GM21529 (cell line): ENCODE measurements at regions not wholly inside any gene's neighbourhood (a gene's known extent, or its start where the extent isn't known, plus 50 kb on each side); places are given as distances from the start of the nearest gene placed in this dataset.
"Not testable (repeated sequence)": the region's sequence is repeated elsewhere in the genome, so short reads cannot be mapped to it uniquely, and the experiment has no call there.

Source experiments
- ATAC-seq: cut with Tn5 transposase; IDR thresholded peaks from one replicate; pipeline ENCODE4 v1.9.1; 2021; ENCODE audit not compliant: unreplicated experiment

DNA sequence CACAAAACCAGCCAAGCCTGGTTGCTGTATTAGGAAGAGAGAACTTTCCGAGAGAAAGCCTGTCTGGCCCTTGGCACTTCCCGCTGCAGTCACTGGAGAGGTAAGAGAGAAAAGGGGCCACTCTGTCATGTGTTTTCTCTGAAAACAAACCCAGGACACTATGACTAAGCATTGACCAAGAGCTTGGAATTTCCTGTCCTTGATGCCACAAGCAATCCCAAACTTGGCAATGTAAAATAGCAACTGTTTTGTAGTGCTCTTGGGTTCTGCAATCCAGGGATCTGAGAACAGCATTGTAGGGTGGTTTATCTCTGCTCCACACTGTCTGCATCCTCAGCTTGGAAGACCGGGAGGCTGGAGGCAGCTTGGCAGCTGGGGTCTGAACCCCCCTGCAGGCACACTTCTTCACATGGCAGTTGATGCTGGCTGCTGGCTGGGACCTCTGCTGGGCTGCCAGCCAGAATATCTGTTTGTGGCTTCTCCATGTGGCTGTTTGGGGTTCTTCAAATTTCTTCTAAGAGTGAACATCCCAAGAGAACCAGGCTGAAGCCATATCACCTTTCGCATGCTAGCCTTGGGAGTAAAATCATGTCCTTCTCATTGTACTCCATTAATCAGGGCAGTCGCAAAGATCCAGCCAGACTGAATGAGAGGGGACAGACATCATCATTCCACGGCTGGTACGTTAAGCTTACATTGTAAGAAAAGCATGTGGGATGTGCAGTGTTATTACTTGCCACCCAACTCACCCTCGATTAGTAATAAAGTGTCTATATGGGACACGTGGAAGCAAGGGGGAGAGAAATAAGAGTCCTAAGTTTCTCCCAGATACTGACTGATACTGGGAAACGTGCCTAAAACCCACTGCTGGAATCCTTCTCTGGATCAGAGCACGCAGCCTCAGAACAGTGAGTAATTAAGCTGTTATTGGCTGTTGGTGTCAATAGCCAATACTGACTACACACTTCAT lies 537.4 kb upstream of the B3GAT1 start:
- ATAC-seq, result no peak

DNA sequence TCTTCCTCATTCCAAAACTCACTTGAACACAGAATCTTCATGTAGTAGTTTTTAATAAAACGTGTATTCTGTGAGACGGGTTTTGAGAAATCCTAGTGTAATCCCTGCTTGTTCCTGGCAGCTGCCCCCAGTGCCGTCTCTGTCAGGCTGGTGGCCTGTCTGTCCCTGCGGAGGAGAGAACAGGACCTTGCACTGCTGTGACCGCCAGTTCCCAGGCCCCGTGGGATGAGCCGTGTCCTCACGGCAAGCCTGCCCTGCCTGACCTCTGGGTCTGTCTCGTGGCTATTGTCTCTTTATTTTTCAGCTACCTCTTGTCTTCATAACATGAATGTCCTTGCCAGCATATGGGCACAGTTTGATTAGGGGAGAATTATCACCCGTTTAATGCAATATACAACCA lies 535.5 kb upstream of the B3GAT1 start:
- ATAC-seq, result no peak

DNA sequence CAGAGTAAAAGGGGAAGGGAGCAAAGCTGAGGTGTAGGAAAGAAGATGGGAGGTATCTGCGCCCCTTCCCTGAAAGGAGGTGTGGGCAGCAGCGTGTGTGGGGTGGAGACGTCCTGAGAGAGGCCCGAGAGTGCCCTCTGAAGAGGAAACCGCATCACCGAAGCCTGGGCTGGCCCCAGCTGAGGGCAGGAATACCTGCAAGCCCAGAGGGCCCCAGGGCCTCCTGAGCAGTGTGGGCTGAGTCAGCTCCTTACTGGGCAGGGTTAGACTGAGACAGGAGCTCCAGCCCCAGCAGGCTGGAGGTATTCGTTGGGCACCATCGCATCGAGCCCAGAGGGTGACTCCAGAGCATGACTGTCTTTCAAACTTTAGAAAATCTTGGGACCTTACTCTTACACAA lies 534.0 kb upstream of the B3GAT1 start:
- ATAC-seq, result no peak

DNA sequence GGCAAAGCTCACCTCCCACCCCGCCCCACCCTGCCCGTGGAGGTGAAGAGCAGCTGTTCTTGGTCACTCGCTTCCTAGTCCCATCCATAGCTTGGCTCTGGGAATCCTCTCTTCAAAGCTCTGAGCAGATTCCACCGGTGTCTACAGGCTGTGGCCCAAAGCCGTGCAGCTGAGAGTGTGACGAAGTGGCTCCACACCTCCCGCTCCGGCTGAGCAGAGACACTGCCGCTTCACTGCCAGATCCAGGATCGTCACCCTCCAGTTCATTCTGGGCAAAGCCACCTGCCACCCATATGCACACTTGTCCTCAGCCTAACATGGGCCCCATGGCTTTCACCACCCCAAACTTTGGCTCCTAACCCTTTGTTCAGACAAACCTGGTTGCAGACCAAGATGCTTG lies 532.9 kb upstream of the B3GAT1 start:
- no peak for ATAC-seq

DNA sequence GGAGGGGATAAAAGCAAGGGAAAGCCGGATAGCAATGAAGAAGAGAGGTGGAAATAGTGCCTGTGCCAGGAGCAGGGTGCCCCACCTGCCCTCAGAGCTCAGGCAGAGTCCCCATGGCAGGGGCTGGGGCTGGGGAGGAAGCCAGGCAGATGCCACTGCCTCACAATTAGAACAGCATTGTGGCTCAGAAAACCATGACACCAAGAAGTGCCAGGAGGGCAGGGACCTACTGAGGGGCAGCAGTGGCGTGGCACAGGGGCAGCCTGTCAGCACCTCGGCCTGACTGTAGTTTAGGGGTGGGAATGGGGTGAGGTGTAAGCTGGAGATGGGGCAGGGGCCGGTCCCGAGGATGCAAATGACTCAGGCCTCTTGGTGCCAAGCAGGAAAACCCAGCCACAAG lies 532.1 kb upstream of the B3GAT1 start:
- ATAC-seq, result no peak

DNA sequence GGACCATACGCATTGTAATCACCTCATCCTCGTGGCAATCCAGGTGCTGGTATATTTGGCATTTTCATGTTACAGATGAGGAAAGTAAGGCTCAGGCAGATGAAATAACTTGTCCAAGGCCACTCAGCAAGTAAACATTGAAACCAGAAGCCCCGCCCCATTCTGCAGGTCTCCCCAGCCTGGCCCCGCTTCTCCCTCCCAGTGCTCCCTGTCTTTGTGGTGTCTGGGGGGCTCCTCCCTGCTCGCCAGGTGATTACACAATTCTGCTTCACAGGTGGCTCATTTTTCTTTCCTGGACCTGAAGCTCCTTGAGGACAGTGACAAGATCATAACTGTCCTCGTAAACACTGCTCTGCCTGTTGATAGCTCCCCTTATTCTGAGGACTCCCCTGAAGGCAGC lies 531.5 kb upstream of the B3GAT1 start:
- ATAC-seq, result no peak

DNA sequence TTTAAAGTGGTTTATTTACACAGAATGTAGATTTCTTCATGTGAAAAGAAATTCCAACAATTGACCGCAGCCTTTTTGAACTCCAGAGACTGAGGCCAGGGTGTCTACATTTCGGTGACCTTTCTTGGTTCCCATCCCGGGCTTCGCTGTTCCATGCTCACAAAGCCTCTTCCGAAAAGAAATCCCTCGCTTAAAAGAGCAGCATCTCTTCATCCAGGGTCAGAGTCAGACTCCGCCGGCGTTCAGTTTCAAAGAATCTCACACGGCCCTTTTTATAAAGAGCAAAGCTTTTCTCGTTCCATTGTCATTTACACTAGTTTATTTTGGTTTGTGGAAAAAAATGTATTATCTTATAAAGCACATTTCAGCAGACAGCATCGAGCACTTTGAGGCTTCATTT lies 530.6 kb upstream of the B3GAT1 start:
- ATAC-seq, result no peak

DNA sequence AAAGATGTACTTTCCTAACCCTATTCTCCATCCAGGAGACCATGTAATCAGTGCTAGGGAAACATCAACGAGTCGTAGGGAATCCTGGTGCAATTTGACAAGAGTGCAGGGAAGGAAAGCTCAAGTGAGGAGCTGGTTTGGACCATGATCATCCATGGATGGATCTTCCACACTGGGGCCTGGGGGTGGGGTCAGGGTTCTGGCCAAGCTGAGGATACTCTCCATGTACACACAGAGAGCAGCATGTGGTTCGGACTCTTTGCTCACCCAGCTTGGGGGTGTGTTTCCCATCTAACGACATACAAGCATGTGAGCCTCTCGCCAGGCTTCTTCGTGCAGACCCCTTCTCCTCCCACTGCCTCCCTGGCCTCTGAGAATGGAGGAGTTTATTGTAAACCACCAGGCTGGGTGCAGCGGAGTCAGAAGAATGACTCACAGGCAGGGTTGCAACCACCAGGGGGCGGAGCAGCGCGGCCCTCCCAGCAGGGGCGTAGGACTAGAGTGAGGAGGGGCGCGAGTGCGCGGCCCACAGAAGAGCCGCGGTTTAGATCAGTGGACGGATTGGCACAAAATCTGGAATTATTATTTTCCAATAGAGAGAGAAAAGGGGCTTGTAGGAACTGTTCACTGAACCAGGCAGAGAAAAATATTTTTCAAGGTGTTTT lies 530.0 kb upstream of the B3GAT1 start:
- not testable (repeated sequence) for ATAC-seq

DNA sequence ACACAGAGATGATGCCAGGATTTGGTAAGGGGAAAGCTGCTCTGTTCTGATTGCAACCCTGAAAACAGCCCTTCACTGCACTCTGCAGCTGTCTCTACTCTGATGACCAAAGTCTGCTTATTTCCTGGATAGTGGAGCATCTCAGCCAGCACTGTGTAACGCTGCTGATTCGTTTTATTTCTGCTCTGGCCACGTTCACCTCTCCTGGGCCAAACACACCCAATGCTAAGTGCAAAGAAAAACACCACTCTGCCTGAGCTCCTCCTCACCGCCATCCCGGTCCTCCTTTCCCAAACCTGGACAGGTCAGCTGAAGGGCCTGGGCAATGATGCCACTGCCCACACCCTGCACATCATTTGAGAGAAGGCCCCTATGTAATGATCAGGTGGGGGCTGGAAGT lies 529.3 kb upstream of the B3GAT1 start:
- no peak for ATAC-seq

DNA sequence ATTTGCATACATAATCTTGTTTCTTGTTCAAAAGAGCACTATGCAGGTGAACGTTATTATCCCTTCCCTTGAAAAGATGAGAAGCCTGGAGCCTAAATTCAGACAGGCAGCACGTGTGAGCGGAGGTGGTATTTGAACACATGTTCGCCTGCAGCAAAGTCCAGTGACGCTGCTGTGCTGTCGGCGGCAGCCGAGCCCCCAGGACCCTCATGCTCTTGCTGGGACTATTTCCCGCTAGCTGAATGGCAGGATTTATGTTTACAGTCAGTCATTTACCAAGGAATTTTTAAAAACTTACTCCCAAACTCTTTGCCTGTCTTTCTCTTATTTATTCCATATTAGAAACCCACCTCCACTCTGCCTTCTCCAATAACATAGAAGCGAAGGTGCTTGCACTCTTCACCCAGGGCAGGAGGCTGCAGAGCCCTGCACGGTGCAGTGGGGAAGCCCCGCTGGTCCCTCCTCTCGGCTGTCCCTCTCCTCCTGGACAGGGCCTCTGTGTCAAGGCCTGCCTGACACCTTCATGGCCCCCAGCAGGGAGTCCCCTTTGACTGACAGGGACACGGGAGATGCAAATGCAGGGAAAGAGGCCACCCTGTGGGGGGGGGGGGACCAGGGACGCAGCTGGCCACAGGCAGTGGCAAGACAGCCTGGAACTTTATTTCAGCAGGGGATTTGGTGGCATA lies 528.5 kb upstream of the B3GAT1 start:
- ATAC-seq, result no peak

DNA sequence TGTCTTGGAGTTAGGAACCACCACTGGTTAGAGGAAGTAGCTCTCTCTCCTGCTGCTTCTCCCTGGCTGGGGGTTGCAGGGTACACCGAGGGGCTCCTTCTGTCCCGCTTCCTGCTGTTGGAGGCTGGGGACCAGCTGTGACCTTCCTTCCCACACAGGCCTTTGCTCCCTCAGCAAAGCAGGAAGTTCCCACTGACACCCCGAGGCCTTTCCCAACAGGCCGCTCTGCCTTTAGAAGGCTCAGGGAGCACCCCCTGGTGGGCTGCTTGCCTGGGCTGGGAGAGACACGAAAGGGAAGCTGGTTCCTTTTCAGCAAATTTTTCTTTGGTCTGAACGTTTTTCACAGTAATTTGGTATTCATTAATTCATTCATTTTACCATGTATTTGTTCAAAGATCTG lies 527.9 kb upstream of the B3GAT1 start:
- no peak for ATAC-seq

DNA sequence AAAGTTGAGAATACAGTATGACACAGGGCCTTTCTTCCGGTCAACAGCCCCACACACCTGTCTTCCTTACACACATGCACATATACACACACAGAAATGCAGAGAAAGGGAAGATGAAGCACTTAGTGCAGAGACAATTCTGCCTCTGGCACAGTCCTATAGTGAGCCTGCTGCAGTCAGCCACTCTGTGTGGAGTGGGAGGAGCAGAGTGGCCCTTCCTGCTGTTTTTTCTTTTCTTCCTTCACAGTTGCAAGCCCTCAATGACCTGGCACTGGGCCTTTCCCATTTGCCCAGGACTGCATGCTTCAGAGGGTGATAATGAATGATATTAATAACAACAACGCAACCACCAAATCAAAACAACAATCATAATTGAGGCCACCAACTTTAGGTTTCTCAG lies 527.0 kb upstream of the B3GAT1 start:
- ATAC-seq, result no peak

DNA sequence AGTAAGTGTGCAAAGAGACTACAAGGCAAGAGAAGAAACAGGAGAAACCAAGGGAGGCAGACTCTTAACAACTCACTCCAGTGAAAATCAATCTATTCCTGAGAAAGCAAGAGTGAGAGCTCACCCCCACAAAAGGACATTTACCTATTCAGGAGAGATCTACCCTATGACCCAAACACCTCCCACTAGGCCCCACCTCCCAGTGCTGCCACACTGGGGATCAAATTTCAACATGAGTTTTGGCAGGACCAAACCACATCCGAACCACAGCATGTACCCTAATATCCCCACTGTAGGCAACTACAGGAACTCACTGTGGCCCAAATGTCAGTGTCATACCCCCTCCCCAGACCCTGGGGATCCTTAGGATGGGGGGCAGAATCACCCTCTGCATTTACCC lies 526.2 kb upstream of the B3GAT1 start:
- no peak for ATAC-seq

DNA sequence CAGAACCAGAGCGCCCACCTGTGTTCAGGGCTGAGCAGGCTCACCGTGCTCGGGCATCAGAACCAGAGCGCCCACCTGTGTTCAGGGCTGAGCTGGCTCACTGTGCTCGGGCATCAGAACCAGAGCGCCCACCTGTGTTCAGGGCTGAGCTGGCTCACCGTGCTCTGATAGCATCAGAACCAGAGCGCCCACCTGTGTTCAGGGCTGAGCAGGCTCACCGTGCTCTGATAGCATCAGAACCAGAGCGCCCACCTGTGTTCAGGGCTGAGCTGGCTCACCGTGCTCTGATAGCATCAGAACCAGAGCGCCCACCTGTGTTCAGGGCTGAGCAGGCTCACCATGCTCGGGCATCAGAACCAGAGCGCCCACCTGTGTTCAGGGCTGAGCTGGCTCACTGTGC lies 525.2 kb upstream of the B3GAT1 start:
- ATAC-seq, result not testable (repeated sequence)

DNA sequence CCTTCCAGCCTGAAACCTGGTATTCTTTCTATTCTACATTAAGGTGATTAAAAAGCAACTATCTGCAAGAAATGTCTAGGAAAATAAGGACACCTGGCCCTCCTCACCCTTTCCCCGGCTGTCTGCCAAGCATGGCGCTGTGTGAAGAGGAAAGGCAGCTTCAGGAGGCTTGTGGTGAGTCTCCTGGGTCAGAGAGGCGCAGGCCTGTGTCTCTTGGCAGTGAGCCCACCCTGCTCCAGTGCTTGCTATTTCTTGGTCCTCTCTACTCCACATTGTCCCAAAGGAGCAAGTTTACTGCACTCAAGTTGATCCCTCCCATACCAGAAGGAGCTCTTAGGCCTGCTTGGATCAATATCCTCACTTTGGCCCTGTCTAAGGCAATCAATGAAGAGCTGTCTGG lies 520.7 kb upstream of the B3GAT1 start:
- no peak for ATAC-seq

DNA sequence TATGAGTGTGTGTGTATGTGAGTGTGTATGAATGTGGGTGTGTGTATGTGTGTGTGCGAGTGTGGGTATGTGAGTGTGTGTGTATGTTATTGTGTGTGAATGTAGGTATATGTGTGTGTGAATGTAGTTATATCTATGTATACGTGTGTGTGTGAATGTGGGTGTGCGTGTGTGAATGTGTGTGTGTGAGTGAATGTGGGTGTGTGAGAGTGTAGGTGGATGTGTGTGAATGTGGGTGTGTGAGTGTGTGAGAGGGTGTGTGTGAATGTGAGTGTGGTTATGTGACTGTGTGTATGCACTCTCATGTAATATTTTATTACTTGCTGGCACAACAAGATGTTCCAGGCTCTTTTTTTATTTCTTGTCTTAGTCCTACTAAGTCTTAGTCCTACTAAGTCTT lies 513.4 kb upstream of the B3GAT1 start:
- no peak for ATAC-seq

DNA sequence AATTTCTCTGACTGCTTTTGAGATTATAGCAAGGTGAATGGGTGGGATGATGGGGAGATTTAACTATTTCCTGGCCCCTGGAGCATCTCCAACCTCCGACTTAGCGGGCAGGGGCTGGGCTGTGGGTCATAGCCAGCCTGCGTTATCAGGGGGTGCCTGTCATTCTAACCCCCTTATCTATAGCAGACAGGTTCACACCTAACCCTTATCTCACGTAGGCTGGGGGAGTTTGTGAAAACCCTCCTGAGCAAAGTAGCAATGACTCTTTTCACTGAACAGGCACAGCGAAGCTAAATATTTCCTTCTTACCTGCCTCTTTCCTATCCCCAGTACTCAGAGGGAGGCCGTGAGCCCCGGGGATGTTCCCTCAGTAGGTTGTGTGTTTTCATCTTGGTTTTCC lies 511.4 kb upstream of the B3GAT1 start:
- no peak for ATAC-seq

DNA sequence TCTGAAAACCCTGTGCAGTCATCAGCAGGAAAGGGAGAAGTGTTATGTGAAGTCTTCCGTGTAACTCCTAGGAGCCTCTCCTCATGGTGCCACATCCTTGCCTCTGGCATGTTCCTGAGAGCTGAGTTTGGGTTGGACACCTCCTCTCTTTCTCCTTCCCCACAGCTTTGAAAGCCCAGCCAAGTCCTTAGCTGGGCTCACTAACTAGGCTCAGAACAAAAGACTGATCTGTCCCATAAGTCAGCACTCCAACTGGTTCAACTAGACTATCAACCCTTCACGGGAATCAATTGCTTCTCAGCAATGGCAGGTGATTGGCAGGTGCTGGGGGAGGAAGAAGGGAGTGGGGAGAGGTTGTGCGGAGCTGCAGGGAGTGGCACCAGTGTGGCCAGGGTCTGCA lies 509.9 kb upstream of the B3GAT1 start:
- ATAC-seq, result no peak

DNA sequence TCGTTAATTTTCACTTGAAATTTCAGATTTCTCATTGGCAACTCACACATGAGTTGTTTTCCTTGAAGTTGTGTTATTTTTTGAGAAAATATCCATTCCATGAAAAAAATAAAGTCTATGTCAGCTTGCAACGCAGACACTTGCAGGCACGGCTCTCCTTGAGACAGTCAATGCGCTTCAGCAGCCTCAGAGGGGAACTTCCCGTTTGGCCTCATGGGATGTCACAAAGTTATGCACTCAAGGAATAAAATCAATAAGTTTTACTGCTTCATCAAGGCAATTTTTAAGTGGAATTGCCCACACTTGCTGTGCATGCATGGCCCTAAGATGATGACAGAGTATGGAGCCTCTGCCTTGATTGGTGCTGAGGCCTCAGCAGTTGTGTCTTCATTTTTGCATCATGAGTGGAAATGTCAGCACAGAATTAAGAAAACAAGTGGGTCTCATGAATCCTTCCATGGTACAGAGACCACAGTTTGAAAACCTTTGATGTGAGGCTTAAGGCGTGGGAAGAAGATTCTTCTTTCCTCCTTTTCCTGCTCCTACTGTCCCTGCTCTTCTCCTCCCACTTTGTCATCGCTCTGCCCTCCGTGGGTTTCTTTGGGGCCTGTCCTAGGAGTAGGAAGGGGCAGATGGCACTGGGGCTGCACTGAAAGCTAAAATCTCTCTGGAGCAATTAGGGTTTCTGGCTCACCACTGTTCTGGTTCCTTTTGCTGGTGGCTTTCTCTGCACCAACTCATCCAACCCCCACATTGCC lies 509.0 kb upstream of the B3GAT1 start:
- ATAC-seq, result no peak

DNA sequence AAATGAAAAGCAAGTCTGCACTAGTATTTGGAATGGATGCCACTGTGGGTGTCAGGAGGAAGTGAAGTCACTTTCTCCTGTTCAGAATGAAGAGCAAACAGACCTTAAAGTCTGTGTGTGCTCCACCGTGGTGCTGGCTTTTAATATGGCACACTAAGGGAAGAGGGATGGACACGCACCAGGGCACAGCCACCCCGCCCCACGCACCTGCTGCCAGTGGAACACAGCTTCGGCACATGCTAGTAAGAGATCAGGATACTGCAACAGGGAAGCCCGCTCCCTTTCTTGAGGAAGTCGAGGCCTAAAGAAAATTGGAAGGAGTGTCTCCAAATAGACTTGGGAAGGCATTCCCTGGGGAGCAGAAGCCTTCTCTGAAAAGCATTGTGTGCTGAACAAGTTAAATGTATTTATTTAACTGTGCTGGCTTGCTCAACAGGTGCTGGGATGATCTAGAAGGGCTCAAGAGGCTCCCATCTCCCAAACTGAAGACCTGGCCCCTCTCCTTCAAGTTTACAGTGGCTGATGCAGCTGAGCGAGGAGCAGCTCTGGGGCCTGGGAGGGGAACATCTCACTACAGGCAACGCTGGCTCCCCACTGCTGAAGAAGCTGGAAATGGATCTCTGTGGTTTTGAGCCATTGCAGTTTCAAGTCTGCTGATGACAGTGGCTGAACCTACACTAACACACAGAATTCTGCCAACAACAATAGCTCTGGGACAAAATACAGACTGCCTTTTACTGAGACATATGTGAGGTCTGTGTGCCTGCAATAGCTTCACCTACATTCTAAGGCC lies 504.6 kb upstream of the B3GAT1 start:
- ATAC-seq, result no peak
